H9 (cell line): ENCODE measurements at regions not wholly inside any gene's neighbourhood (a gene's known extent, or its start where the extent isn't known, plus 50 kb on each side); places are given as distances from the start of the nearest gene placed in this dataset.
"Not testable (repeated sequence)": the region's sequence is repeated elsewhere in the genome, so short reads cannot be mapped to it uniquely, and the experiment has no call there.

ENCODE experiments used
- DNase-seq: peaks from one replicate; pipeline ENCODE4 v3.0.0-alpha.2; 2017
- H2AFZ ChIP-seq: one replicate; pipeline ENCODE4 v1.6.1; 2013; ENCODE audit warnings: mild to moderate bottlenecking, low read length, control low read depth, moderate library complexity
- H2AK5ac ChIP-seq: 2 replicates; pipeline ENCODE4 v1.6.1; 2013; ENCODE audit warnings: low read length, control low read depth, mixed read lengths; ENCODE audit not compliant: insufficient read length
- H2BK120ac ChIP-seq: one replicate; pipeline ENCODE4 v1.6.1; 2013; ENCODE audit warnings: low read depth, mild to moderate bottlenecking, low read length, control low read depth, inconsistent platforms; ENCODE audit not compliant: poor library complexity, severe bottlenecking
- H2BK12ac ChIP-seq: 2 replicates; pipeline ENCODE4 v1.6.1; 2013; ENCODE audit warnings: low read length, control low read depth, mixed read lengths, low read depth; ENCODE audit not compliant: insufficient read length
- H2BK15ac ChIP-seq: 2 replicates; pipeline ENCODE4 v1.6.1; 2013; ENCODE audit warnings: low read depth, low read length, control low read depth
- H2BK20ac ChIP-seq: one replicate; pipeline ENCODE4 v1.6.1; 2013; ENCODE audit warnings: low read depth, mild to moderate bottlenecking, low read length, control low read depth, inconsistent platforms; ENCODE audit not compliant: poor library complexity, severe bottlenecking
- H2BK5ac ChIP-seq: 2 replicates; pipeline ENCODE4 v1.6.1; 2013; ENCODE audit warnings: low read length, control low read depth, mixed read lengths; ENCODE audit not compliant: insufficient read length
- H3K14ac ChIP-seq: 2 replicates; pipeline ENCODE4 v1.6.1; 2013; ENCODE audit warnings: low read length, control low read depth; ENCODE audit not compliant: insufficient read depth
- H3K18ac ChIP-seq: 2 replicates; pipeline ENCODE4 v1.6.1; 2013; ENCODE audit warnings: low read depth, mild to moderate bottlenecking, mixed read lengths, low read length, control low read depth; ENCODE audit not compliant: insufficient read length
- H3K23ac ChIP-seq: 2 replicates; pipeline ENCODE4 v1.6.1; 2013; ENCODE audit warnings: low read length, control low read depth, mixed read lengths, low read depth; ENCODE audit not compliant: insufficient read length
- H3K23me2 ChIP-seq: 2 replicates; pipeline ENCODE4 v1.6.1; 2013; ENCODE audit warnings: low read depth, mild to moderate bottlenecking, mixed read lengths, low read length, control low read depth; ENCODE audit not compliant: insufficient read length, poor library complexity, severe bottlenecking
- H3K27ac ChIP-seq: 2 replicates; pipeline ENCODE4 v1.5.1; 2013; ENCODE audit warnings: low read length, control low read depth, mixed read lengths, low read depth; ENCODE audit not compliant: insufficient read length
- H3K27me3 ChIP-seq: 2 replicates; pipeline ENCODE4 v1.6.1; 2013; ENCODE audit warnings: low read length, control low read depth, inconsistent platforms; ENCODE audit not compliant: insufficient read depth
- H3K4ac ChIP-seq: 2 replicates; pipeline ENCODE4 v1.6.1; 2013; ENCODE audit warnings: low read depth, mild to moderate bottlenecking, control low read depth, inconsistent platforms, low read length, moderate library complexity
- H3K4me1 ChIP-seq: 2 replicates; pipeline ENCODE4 v1.6.1; 2013; ENCODE audit warnings: low read length, control low read depth, inconsistent platforms; ENCODE audit not compliant: insufficient read depth
- H3K4me2 ChIP-seq: 2 replicates; pipeline ENCODE4 v1.6.1; 2013; ENCODE audit warnings: low read length, control low read depth, mixed read lengths; ENCODE audit not compliant: insufficient read length, insufficient read depth
- H3K56ac ChIP-seq: 2 replicates; pipeline ENCODE4 v1.6.1; 2013; ENCODE audit warnings: low read depth, mild to moderate bottlenecking, mixed read lengths, low read length, control low read depth; ENCODE audit not compliant: insufficient read length
- H3K79me1 ChIP-seq: 2 replicates; pipeline ENCODE4 v1.6.1; 2013; ENCODE audit warnings: low read depth, mild to moderate bottlenecking, moderate library complexity, low read length, control low read depth, inconsistent platforms; ENCODE audit not compliant: insufficient read depth, poor library complexity, severe bottlenecking
- H3K79me2 ChIP-seq: 2 replicates; pipeline ENCODE4 v1.6.1; 2013; ENCODE audit warnings: low read length, control low read depth, inconsistent platforms; ENCODE audit not compliant: insufficient read depth
- H3K9ac ChIP-seq: 2 replicates; pipeline ENCODE4 v1.6.1; 2013; ENCODE audit warnings: low read length, control low read depth, mixed read lengths; ENCODE audit not compliant: insufficient read length; ENCODE audit errors: extremely low read depth
- H3K9me3 ChIP-seq: one replicate; pipeline ENCODE4 v1.6.1; 2013; ENCODE audit warnings: low read depth, low read length, inconsistent platforms; ENCODE audit not compliant: control insufficient read depth
- H3T11ph ChIP-seq: one replicate; pipeline ENCODE4 v1.6.1; 2013; ENCODE audit warnings: mild to moderate bottlenecking, low read length, control low read depth, inconsistent platforms
- H4K20me1 ChIP-seq: one replicate; pipeline ENCODE4 v1.6.1; 2013; ENCODE audit not compliant: control insufficient read depth, insufficient read length, insufficient read depth
- H4K5ac ChIP-seq: 2 replicates; pipeline ENCODE4 v1.6.1; 2013; ENCODE audit warnings: low read depth, mild to moderate bottlenecking, mixed read lengths, low read length, control low read depth; ENCODE audit not compliant: insufficient read length
- H4K8ac ChIP-seq: replicated peaks from 2 replicates; pipeline ENCODE4 v1.6.1; 2013; ENCODE audit warnings: low read length, control low read depth, mixed read lengths, low read depth; ENCODE audit not compliant: insufficient read length
- H4K91ac ChIP-seq: 2 replicates; pipeline ENCODE4 v1.6.1; 2013; ENCODE audit warnings: low read depth, mild to moderate bottlenecking, moderate library complexity, mixed read lengths, low read length, control low read depth; ENCODE audit not compliant: insufficient read length
- H3K27ac Mint-ChIP-seq, 3 experiments: 2 replicates in 2 of 3; 3 replicates in 1 of 3; pipeline ENCODE4 v1.8.0; 2020 to 2021; ENCODE audit warnings: mixed read lengths in 3 of 3, mild to moderate bottlenecking in 1 of 3, moderate library complexity in 1 of 3
- H3K27me3 Mint-ChIP-seq: 2 replicates; pipeline ENCODE4 v1.8.0; 2021; ENCODE audit warnings: low read depth, mild to moderate bottlenecking, moderate library complexity, mixed read lengths
- H3K36me3 Mint-ChIP-seq, 3 experiments: 2 replicates in 2 of 3; 3 replicates in 1 of 3; pipeline ENCODE4 v1.8.0; 2020 to 2021; ENCODE audit warnings: low read depth in 3 of 3, mixed read lengths in 3 of 3; ENCODE audit not compliant: insufficient read depth in 1 of 3
- H3K4me1 Mint-ChIP-seq, 2 experiments: 2 replicates each; pipeline ENCODE4 v1.8.0; 2020; ENCODE audit warnings: mixed read lengths in 2 of 2
- H3K4me3 Mint-ChIP-seq, 2 experiments: 2 replicates in 1 of 2; 3 replicates in 1 of 2; pipeline ENCODE4 v1.8.0; 2020 to 2021; ENCODE audit warnings: mild to moderate bottlenecking in 2 of 2, mixed read lengths in 2 of 2, moderate library complexity in 1 of 2
- H3K9me3 Mint-ChIP-seq, 2 experiments: 2 replicates in 1 of 2; 3 replicates in 1 of 2; pipeline ENCODE4 v1.8.0; 2020; ENCODE audit warnings: mild to moderate bottlenecking in 2 of 2, mixed read lengths in 2 of 2, moderate library complexity in 1 of 2
- WGBS: extraction: QIAGEN DNeasy Blood & Tissue Kit; methylation state at CpG from one replicate; pipeline ENCODE4 v1.1.7; 2013; ENCODE audit warnings: missing lambda C conversion rate, low lambda C conversion rate, mixed read lengths; ENCODE audit not compliant: insufficient read length; ENCODE audit errors: extremely low coverage; 5-methylcytosine and 5-hydroxymethylcytosine counted together
- TF ChIP-seq, protein P1 (sequence below): fragments of 200-600 bp; sonication (generic); conservative IDR thresholded peaks from 3 replicates; pipeline ENCODE4 v1.8.0; 2021; ENCODE audit warnings: antibody characterized with exemption, mild to moderate bottlenecking

DNA sequence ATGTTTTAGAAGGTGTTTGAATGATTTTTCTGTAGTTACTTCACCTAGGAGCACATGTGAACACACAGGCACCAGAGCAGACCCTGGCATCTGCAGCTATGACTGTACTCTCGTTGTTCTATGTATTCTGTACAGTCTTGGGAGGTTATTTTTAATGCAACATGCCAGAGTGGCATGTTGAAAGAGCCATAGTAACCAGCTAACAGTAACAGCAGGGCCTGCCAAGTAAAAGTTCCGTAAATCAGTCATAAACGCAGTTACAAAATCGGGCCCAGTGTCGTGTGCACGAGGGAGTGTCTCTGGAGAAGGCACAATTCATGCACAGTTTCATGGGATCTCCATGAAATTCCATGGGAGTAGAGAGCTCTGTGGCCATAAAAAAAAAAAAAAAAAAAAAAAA, 108.3 kb upstream of the CDK6 start:
- no peak overlapping the region for H3T11ph ChIP-seq
- no peak overlapping the region for H2AK5ac ChIP-seq
- no peak overlapping the region for H3K18ac ChIP-seq
- H3K79me1 ChIP-seq: no peaks in the 10 kb centered on the region
- no peaks in the 10 kb centered on the region for H3K23me2 ChIP-seq
- no peak for DNase-seq
- H3K4me1 ChIP-seq: no peaks in the 10 kb centered on the region
- no peak overlapping the region for H3K14ac ChIP-seq
- H3K79me2 ChIP-seq: no peaks in the 10 kb centered on the region
- H4K5ac ChIP-seq: no peak overlapping the region
- no peak overlapping the region for H3K27ac ChIP-seq
- H3K4ac ChIP-seq: no peak overlapping the region
- no CpG with 5 or more reads among the region's 6 CpGs for WGBS
- Mint-ChIP-seq H3K4me3 (no peak overlapping the region), H3K27ac (no peak overlapping the region), H3K9me3 (peaks cover 0 to 4% of the 10 kb centered on the region in 2 experiments; a peak in 2 of 5 replicates), H3K27me3 (no peaks in the 10 kb centered on the region), H3K36me3 (no peaks in the 10 kb centered on the region), H3K4me1 (no peaks in the 10 kb centered on the region)
- H4K91ac ChIP-seq: no peak overlapping the region
- H2BK12ac ChIP-seq: no peak overlapping the region
- H3K4me2 ChIP-seq: no peak overlapping the region
- no peak overlapping the region for H4K8ac ChIP-seq
- no peak overlapping the region for H3K23ac ChIP-seq
- no peak overlapping the region for H2BK5ac ChIP-seq
- H2BK20ac ChIP-seq: no peak overlapping the region
- no peak overlapping the region for H2BK15ac ChIP-seq
- no peak overlapping the region for H3K56ac ChIP-seq
- no peak overlapping the region for H2AFZ ChIP-seq
- no peaks in the 10 kb centered on the region for H4K20me1 ChIP-seq
- no peak overlapping the region for H3K9ac ChIP-seq
- H3K27me3 ChIP-seq: no peaks in the 10 kb centered on the region
- H3K9me3 ChIP-seq: no peaks in the 10 kb centered on the region
- TF ChIP-seq, protein P1, sequence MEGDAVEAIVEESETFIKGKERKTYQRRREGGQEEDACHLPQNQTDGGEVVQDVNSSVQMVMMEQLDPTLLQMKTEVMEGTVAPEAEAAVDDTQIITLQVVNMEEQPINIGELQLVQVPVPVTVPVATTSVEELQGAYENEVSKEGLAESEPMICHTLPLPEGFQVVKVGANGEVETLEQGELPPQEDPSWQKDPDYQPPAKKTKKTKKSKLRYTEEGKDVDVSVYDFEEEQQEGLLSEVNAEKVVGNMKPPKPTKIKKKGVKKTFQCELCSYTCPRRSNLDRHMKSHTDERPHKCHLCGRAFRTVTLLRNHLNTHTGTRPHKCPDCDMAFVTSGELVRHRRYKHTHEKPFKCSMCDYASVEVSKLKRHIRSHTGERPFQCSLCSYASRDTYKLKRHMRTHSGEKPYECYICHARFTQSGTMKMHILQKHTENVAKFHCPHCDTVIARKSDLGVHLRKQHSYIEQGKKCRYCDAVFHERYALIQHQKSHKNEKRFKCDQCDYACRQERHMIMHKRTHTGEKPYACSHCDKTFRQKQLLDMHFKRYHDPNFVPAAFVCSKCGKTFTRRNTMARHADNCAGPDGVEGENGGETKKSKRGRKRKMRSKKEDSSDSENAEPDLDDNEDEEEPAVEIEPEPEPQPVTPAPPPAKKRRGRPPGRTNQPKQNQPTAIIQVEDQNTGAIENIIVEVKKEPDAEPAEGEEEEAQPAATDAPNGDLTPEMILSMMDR: no peak
- H2BK120ac ChIP-seq: no peak overlapping the region

DNA sequence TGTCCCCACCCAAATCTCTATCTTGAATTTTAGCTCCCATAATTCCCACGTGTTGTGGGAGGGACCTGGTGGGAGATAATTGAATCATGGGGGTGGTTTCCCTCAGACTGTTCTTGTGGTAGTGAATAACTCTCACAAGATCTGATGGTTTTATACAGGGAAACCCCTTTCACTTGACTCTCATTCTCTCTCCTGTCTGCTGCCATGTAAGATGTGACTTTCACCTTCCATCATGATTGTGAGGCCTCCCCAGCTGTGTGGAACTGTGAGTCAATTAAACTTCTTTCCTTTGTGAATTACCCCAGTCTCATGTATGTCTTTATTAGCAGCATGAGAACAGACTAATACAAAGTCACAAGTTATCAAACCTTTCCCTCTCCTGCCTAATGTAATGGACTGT, 106.3 kb upstream of the CDK6 start:
- H2AFZ ChIP-seq, H4K20me1 ChIP-seq, H3K56ac ChIP-seq, H4K8ac ChIP-seq, H3K4me1 Mint-ChIP-seq, H3K27ac Mint-ChIP-seq, H3K23me2 ChIP-seq, H3K27ac ChIP-seq, H3K9me3 ChIP-seq, H3K18ac ChIP-seq, H3K4ac ChIP-seq, H3K27me3 ChIP-seq, DNase-seq, H4K91ac ChIP-seq, H3K4me1 ChIP-seq, H3K79me1 ChIP-seq, H3K36me3 Mint-ChIP-seq, H3K4me3 Mint-ChIP-seq, H3T11ph ChIP-seq, H2BK12ac ChIP-seq, H3K4me2 ChIP-seq, H3K23ac ChIP-seq, H4K5ac ChIP-seq, H3K9ac ChIP-seq, H2BK20ac ChIP-seq, H2BK15ac ChIP-seq, H3K27me3 Mint-ChIP-seq, H2AK5ac ChIP-seq, H2BK5ac ChIP-seq, H3K79me2 ChIP-seq, H3K9me3 Mint-ChIP-seq, H3K14ac ChIP-seq, H2BK120ac ChIP-seq: not testable (repeated sequence)
- no CpG with 5 or more reads among the region's 1 CpG for WGBS
